Activated naive CD4-positive, alpha-beta T cell (primary cell): ENCODE measurements at regions not wholly inside any gene's neighbourhood (a gene's known extent, or its start where the extent isn't known, plus 50 kb on each side); places are given as distances from the start of the nearest gene placed in this dataset.
"Not testable (repeated sequence)": the region's sequence is repeated elsewhere in the genome, so short reads cannot be mapped to it uniquely, and the experiment has no call there.

Source experiments
- DNase-seq, 4 experiments: peaks; one replicate each; lab custom pipeline; 2025; lab: John Stamatoyannopoulos, UW

DNA sequence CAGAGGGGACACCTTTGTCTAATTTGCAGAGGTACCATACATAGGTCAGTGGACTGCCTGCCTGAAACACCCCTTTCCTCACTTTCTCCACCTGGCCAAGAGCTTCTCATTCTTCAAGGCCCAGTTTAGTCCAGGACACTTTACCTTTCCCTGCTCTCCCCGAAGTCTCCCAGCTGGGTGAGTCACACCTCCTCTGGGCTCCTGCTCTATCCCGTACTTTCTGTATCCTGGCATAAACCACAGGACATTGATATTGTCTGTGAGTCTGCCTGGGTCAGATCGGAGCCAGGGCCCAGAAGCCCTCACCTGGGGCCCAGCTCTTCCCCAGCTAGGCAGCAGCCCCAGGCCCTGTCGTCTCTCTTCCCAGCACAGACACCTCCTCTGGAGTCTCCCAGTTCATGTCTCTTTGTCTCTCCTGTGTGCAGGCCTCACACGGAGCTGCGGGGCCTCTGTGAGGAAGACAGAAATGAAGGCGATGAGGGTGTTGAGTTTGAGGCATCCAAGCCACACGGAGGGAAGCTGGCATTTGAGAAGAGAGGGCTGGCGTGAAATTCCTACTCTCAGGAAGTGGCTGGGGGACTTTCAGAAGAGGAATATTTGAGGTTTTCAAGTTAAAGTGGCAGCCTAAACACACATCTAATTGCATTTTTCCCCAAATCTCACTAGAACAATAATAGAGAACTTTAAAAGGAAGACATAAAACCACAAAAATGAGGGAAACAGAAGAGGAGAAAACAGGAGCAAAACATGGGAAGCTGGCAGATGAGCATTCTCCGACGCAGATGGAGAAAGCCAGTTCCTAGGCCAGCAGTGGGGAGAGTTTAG lies 79.6 kb upstream of the LAPTM4A start:
- DNase-seq = no peak

DNA sequence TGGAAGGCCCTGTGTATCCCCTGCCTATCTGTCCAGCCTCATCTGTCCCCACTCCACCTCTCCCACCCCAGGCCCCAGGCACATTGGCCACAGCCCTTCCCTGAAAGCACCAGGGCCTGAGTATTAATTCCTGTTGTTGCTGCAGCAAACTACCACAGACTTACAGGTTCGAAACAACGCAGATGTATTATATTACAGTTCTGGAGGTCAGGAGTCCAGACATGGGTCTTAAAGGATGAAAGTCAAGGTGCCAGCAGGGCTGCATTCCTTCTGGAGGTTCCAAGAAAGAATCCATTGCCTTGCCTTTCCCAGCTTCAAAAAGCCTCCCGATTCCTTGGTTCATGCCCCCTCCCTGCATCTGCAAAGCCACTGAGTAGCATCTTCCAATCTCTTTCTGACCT lies 78.7 kb upstream of the LAPTM4A start:
- DNase-seq = no peak

DNA sequence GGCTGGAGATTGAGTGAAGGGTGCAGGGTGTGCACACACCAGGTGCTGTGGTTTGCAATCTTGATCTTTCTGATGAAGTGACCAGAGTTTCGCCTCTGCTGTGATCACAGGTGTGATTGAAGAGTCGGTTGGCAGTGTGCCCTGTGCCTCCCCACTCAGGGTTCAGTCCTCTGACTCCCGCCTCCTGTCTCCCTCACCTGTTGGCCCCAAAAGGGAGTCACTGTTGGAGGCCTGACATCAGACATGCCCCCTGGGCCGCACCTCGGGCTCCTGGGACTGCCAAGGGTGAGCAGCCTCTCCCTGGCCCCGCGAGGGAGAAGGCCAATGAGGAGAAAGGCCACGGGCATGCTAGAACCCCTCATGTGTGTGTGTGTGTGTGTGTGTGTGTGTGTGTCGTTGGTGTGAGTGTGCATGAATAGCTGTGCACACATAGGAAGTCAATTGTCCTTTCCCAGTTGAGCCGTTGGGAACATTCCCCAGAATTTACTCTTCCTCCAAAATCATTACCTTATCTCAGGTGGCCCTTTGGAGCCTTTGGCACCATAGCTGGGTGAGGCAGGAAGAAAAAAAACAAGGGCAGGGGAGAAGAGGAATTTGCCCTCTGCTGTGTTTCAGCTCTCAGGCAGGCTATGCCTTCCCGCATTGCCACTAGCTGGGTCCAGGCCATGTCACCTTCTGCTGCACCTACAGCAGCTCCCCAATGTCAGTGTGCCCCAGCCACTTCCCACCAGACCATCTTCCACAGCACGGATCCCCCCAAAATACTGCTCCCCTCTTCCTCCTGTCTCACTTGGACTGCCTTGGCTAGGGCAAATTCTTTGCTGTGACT lies 78.1 kb upstream of the LAPTM4A start:
- no peak for DNase-seq

DNA sequence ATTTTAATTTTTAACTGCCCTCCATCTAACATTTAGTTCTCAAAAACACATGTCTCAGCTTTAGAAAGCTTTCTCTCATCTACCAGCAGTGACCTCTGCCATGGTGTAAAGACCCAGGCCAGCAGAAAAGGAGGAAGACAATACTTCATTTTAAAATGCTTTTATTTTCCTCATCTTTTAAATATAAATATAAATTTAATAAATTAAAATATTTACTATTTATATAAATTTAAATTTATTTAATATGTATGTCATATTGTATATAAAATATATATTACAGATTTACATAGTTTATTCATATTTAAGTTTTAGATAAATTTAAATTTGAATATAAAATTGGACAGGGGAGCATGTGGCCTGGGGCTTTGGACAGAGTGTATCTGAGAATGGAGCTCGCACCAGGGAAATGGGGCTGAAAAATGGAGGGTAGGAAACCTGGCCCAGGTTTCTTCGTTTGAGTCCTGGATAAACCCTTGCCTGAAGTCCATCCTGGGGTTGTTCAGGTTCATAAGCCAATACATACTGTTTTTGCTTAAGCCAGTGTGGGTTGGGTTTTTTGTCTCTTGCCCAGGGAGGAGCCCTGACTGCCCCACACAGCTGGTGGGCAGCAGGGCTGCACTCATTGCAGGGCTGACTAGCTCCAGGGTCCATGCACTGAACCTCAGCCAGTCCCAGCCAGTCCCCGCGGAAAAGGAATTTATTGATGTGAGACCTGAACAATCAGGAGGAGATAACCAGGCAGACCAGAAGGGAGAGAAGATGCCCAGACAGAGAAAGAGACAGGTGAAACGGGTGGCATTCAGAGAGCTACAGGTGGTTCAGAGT lies 77.3 kb upstream of the LAPTM4A start:
- no peak for DNase-seq

DNA sequence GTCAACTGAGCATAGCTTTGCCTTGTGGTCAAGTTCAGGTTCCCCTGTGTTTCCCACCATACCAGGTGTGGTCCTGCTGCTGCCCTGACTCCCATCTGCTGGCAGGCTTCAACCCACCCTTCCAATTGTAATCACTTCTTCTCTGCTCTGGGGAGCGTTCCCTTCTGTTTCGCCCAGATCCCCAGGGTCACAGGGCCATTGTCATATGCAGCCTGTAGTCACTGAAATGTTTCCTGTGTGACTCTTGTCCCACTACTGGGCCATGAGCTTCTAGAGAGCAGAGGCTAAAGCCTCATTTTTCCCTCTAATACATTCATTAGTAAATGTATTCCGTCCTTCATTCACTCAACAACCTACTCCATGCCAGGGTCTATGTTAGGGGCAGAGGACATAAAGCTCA lies 75.0 kb upstream of the LAPTM4A start:
- no peak for DNase-seq

DNA sequence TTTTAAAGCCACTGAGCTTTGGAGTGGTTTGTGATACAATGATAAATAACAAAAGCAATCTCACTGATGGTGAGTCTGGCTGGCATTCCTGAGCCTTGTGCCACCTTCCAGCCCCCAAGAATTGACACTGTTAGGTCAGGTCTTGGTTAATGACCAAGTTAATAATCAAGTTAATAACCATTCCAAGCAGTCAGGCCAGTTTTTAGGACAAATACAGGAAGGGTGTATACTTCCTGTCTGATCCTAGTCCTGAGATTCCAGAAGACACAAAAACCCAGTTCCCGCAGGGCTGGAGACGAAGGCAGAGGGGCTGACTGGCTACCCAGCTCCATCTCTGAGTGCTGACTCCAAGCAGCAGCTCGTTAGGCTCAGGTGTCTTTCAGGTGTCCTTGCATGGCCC lies 74.6 kb upstream of the LAPTM4A start:
- no peak for DNase-seq

DNA sequence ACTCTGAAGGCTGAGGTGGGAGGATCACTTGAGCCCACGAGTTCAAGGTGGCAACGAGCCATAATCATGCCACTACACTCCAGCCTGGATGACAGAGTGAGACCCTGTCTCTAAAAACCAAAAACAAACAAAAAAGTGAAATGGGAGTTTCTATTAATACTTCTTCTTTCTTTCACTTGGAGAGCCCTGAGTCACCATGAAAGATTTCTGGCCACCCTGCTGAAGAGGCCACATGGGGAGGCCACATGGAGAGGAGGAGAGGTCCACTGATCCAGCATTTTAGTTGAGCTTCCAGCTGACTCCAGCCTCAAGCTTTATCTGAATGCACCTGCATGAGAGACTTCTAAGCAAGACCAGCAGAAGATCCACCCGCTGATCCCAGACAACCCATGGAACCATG lies 74.2 kb upstream of the LAPTM4A start:
- DNase-seq = no peak

DNA sequence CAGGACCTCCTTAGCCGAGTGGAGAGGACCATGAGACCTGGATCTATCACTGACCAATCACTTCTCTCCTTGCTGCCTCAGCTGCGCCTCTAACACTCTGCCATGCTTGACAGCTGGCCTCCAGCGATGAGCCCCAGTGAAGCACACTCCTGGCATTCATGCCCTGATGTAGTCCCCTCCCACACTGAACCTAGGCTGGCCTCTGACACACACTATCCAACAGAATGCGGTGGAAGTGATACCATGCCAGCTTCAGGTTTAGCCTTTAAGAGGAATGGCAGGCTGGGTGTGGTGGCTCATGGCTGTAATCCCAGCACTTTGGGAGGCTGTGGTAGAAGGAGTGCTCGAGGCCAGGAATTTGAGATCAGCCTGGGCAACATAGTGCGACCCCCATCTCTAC lies 73.7 kb upstream of the LAPTM4A start:
- DNase-seq = no peak

DNA sequence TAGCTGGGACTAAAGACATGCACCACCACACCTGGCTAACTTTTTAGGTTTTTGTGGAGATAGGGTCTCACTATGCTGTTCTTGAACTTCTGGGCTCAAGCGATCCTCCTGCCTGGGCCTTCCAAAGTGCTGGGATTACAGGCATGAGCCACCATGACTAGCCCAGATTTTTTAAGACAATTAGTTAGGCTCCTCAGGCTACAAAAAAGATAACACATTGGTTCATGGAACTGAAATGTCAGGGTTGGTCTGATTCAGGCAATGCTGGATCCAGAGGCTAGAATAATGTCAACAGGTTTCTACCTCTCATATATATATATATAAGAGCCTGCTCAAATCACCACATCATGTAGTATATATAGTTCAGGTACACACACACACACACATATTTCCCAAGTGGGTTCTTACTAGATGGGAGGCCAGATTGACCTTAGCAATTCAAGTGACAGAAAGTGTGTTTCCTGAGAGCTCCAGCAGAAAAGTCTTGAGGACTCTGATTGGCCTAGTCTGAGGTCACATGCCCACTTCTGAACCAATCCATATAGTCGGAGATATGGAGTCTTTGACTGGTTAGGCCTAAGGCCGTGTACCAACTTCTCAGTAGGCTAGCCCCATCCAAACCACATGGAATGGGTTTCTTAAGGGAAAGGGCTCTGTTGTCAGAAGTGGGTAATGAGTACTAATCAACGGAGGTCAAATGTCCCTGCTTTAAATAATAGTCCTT lies 72.6 kb upstream of the LAPTM4A start:
- DNase-seq = no peak

DNA sequence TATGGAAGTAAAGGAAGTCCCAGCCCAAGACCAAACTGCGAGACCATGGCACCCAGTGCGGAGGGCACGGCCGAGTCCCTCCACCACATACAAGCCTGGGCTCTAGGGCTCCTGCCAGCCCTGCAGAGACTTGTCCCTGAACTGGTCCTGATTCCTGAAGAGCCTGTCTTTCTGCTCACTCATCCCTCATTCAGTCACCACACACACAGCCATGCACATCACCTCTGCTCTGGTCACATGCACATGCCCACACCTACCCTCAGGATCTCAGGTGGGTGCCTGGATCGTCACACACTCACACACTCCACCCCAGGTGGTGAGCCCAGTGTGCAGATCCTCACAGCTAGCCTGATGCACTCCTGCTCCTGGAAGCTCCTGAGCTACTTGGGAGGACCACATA lies 71.4 kb upstream of the LAPTM4A start:
- DNase-seq = no peak

DNA sequence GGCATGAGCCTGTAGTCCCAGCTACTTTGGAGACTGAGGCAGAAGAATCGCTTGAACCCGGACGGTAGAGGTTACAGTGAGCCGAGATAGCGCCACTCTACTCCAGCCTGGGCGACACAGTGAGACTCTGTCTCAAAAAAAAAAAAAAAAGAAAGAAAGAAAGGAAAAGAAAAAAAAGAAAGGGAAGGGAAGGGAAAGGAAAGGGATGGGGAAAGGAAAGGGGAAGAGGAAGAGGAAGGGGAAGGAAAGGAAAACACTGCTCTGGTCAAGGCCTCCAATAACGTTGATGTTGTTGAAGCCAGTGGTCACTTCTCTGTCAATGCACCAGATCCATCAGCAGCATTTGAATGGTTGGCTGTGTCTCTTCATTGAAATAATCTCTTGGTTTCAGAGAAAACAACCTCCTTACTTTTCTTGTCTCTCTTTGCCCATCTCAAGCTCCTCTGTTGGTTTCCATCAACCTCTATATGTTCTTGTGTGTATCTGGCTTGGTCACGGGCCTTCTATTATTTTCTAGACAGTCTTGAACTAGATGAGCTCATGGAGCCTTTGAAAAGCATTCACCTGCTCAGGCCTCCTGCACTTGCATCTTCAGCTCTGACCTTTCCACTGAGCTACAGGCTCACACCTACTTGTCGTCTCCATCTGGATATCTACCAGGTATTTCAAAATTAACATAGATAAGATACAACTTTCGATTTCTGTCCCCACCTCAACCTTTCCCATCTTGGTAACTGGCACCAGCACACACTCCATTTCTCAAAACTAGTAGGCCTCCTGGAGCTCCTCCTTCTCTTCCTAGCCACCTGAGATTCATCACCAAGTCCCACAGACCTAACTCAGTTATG lies 69.4 kb upstream of the LAPTM4A start:
- no peak for DNase-seq

DNA sequence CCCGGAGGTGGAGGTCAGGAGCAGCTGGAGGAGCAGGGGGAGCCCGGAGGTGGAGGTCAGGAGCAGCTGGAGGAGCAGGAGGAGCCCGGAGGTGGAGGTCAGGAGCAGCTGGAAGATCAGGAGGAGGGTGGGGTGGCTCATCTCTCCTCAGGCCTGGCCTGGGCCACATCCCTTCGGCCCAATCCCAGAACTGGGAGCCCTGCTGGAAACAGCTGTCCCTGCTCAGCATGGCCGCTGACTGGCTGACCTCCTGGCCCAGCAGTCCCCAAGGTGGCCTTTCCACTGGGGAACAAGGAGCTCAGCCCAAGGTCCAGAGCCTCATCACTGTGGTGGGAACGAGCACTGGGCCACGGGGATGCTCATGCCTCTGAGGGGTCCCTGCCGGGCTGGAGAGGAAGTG lies 66.6 kb upstream of the LAPTM4A start:
- no peak for DNase-seq

DNA sequence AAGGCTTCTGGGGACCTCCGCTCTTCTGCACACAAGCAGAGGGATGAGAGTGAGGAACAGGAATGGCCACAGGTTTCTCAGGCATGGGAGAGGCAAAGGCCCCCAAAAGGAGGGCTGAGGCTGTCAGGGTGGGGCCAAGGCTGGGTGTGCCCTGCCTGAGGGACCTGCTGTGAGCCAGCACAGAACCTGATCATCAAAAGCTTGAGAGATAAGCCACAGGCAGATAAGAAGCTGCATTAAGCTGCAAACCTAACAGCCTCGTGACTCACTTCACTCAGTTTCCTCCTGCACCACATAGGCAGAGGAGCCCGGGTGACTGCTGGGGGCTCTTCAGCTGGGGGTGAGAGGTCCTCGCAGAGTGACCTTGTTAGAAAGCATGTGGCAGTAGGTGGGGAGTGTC lies 64.5 kb upstream of the LAPTM4A start:
- DNase-seq = no peak

DNA sequence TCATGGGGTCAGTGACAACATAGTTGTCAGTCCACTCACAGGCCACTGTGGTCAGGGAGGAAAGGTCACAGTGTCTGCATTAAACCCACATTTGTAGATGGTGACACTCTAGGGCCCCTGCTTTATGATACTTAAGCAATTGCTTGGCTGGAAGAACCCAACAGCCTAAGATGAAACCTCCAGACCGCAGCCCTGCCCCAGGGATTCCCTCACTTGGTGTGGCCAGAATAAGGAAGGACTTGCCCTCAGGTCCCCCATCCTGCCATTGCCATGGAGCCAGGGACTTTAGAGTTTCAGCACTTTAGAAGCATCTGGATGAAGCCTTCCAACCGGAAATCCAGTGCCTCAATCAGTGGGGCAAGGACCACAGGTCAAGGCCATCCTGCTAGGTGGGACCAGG lies 63.9 kb upstream of the LAPTM4A start:
- no peak for DNase-seq

DNA sequence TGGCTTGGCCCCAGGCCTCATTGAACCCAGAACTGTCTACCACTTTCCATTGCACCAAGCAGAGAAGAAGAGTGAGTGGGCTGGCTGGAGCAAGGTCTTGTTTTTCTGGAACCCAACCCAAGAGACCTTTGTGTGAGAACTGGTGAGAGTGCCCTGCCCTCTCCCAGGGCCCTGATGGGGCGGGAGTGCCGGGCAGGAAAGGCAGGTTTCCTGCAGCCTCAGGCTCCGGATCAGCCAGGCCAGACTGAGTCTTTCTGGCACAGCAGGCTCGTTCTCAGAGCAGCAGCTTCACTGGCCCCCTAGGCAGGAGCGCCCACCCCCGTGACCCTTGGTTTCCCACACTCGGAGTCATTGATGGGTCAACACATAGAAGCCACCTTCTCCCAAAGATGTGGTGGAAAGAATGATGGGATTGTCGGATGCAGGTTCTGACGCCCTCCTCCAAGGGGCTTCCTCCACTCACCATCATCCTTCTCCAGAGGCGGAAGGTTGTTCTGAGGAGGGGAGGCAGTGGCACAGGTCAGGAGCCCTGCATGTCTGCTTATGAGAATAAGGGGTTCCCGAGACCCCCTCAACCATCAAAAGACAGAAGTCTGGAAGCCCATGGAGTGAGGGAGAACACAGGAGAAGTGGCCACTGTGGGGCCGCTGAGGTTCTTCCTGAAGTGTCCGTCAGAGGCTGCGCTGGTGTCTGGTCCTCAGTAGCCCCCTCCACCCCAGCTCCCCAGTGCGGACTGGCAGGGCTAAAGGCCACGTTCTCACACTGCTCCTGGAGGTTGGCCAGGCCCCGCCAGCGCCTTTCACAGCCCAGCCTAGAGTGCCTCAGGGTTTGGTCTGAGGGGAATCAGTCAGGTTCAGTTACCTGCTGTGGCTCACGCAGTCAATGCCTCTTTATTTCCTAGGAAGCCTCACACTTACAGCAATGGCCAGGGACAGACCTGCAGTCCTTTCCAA lies 62.8 kb upstream of the LAPTM4A start:
- DNase-seq = no peak

DNA sequence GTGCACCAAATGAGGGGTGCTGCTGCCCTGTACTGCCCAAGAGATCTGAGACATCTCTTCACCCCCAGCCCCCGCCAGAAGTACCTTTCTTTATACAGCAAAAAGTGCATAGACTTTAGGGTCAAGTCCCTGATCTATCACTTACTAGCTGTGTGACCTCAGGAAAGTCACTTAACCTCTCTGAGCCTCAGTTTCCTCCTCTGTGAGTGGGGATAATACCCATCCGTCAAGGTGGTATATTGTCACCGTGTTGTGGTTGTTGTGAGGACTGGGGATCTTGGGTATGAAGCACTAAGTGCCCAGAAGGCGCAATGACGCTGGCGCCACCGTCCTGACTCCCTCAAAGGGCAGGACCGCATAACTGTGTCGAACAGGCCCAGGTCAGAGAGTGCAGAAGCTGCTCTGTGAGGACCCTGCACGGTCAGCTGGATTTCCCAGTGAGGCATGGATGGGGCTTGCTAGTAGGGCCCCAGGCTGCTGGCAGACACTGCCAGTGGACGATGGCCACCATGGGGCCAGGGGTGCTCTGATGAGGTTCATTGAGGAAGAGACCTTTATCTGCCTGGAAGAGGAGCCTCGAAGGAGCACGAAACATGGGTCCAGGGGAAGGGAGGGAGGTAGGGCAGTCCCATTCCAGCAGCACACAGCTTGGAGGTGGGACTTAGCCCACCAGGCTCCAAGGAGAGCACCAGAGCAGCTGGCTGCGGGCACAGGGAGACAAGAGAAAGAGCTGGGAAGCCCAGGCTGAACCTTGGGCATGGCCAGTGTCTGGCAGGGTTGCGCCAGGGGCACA lies 61.8 kb upstream of the LAPTM4A start:
- DNase-seq = no peak

DNA sequence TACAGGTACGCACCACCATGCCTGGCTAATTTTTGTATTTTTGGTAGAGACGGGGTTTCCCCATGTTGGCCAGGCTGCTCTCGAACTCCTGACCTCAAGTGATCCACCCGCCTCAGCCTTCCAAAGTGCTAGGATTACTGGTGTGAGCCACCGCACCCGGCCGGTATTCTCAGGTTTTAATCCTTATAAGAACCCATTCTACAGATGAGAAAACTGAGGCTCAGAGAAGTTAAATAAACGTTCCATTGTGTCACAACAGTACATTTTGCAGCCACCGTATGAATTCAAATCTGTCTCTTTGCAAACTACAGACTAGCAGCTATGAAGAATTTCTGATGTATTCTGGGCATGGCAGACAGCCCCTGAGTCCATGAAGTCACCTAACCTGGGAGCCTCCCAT lies 60.9 kb upstream of the LAPTM4A start:
- not testable (repeated sequence) for DNase-seq

DNA sequence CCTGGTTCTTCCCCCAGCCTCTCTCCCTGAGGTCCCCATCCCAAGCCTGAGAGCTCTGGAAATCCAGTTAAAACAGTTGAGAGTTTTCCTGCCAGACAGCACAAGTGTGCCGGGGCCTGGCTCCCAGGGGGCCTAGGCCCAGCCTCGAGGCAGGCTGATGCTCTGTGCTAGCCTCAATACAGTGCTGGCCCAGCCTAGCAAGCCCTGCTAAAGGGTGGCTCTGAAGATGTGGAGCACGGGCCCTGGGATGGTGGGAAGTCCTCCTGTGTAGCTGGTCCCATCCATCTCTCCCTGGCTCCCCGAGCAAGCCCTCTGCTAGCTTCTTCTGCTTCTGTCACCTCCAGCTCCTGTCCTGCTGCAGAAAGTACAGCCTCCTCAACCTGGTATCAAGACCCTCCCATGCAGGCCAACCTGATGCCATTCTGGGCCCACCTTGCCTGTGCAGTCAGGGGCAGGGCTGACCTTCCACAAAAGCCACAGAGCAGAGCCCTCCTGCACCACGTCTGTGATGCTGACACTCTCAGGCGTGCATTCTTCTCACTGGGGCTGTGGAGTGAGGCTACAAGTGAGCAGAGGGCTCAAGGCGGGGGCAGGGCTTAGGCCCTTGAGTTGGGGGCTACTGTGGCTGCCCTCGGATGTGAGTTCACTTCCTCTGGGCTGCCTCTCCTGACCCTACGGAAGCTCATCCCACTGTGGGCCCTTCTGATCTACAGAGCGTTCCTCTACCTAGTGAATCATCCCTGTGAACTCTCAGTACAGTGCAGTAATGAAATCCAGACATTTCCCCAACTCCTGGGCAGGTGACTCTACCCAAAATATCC lies 60.1 kb upstream of the LAPTM4A start:
- no peak for DNase-seq
